Right atrium auricular region (tissue), 2 donors: ENCODE measurements at regions not wholly inside any gene's neighbourhood (a gene's known extent, or its start where the extent isn't known, plus 50 kb on each side); places are given as distances from the start of the nearest gene placed in this dataset.

Experiments used
- DNase-seq: peaks from one replicate; pipeline ENCODE4 v3.0.0-alpha.2; 2019; ENCODE audit warnings: low spot score
- H3K27ac ChIP-seq, 2 donors: fragments of 200-600 bp; sonication (generic); 1 replicate in 1 of 2; 2 replicates in 1 of 2; pipeline ENCODE4 v1.5.1; 2016 to 2019
- H3K27me3 ChIP-seq, 2 donors: fragments of 200-600 bp; sonication (generic); one replicate each; pipeline versions ENCODE4 v1.5.1 to v1.6.0; 2017 to 2019
- H3K36me3 ChIP-seq: fragments of 200-600 bp; sonication (generic); one replicate; pipeline ENCODE4 v1.5.1; 2016
- H3K4me1 ChIP-seq, 2 donors: fragments of 200-600 bp; sonication (generic); one replicate each; pipeline versions ENCODE4 v1.5.1 to v1.6.0; 2017 to 2019
- H3K4me3 ChIP-seq, 2 donors: fragments of 200-600 bp; sonication (generic); 1 replicate in 1 of 2; 2 replicates in 1 of 2; pipeline ENCODE4 v1.5.1; 2017 to 2019; ENCODE audit warnings: mild to moderate bottlenecking in 1 of 2, moderate library complexity in 1 of 2
- H3K9me3 ChIP-seq, 2 donors: fragments of 200-600 bp; sonication (generic); one replicate each; pipeline ENCODE4 v1.5.1; 2019
- CTCF ChIP-seq, 2 donors: fragments of 200-600 bp; sonication (generic); IDR thresholded peaks; one replicate each; pipeline ENCODE4 v1.5.1; 2019; ENCODE audit warnings: antibody characterized with exemption in 2 of 2

DNA sequence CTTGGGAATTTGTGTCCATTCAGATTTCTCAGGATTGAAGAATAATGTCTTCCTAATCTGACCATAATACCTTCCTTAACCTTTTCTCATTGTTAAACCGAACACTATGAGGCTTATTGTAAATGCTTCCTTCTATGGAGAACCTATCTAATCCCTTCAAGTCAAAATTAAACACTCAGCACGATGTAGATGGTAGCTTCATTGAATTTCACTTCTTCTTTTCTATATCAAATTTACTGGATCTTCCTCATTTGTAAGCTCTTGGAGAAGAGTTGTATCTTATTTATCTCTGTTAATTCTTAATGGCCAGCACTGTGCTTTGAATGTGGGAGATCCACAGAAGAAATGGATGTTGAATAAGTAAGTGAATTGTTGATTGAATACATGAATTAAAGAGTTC, 109.0 kb upstream of the RAPGEF2 start:
- no peak for DNase-seq
- TF ChIP-seq CTCF (IDR thresholded peaks at IDR 0.05): no peak
- peaks cover 0 to 9% of the 10 kb centered on the region in 2 donors for H3K4me1 ChIP-seq
- no peak overlapping the region for H3K4me3 ChIP-seq
- H3K27ac ChIP-seq: no peak overlapping the region
- no peaks in the 10 kb centered on the region for H3K9me3 ChIP-seq
- no peaks in the 10 kb centered on the region for H3K27me3 ChIP-seq
- H3K36me3 ChIP-seq: no peaks in the 10 kb centered on the region

DNA sequence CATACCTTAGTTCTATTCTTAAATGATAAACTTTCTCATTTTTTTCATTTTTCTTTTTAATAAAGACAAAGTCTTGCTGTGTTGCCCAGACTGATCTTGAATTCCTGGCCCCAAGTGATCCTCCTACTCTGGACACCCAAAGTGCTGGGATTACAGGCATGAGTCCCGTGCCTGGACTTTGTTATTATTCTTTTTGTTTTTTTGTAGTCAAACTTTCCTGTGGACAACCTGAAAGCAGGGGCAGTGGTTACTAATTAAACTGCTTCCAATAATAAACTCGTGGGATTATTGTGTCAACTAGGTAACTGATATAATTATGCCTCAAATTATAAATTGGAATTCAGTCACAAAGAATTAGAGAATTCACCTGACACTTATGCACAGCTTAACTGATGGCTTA, 107.8 kb upstream of the RAPGEF2 start:
- Histone ChIP-seq H3K4me3 (no peak overlapping the region), H3K4me1 (peaks cover 0 to 9% of the 10 kb centered on the region in 2 donors), H3K9me3 (no peaks in the 10 kb centered on the region), H3K27me3 (no peaks in the 10 kb centered on the region), H3K27ac (no peak overlapping the region), H3K36me3 (no peaks in the 10 kb centered on the region)
- no peak for DNase-seq
- no peak for TF ChIP-seq CTCF (IDR thresholded peaks at IDR 0.05)

DNA sequence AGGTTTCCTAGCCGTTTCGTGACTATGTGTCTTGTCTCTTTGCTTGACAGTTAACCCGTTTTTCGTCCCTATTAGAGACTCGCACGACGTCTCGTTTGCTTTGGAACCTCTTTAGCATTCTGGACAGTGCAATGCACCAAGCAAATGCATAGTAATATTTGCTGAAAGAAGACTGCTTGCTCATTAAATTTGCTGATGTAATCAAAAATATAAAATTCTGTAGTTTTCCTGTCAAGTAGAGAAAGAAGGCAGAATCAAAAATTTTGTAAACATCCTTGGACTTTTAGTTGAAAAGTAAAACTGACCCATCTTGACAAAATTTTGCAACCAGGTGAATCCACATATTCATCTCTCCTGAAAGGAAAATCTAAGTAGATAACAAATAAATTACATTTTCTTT, 106.9 kb upstream of the RAPGEF2 start:
- DNase-seq: no peak
- Histone ChIP-seq H3K27me3 (no peaks in the 10 kb centered on the region), H3K9me3 (no peaks in the 10 kb centered on the region), H3K27ac (no peak overlapping the region), H3K36me3 (no peaks in the 10 kb centered on the region), H3K4me1 (peaks cover 0 to 9% of the 10 kb centered on the region in 2 donors), H3K4me3 (no peak overlapping the region)
- TF ChIP-seq CTCF (IDR thresholded peaks at IDR 0.05): no peak

GRCh38 chr4:158996669-158997074, 106.2 kb upstream of the RAPGEF2 start:
- DNase-seq: no peak
- H3K4me1 ChIP-seq: peaks cover 0 to 9% of the 10 kb centered on the region in 2 donors
- no peak for TF ChIP-seq CTCF (IDR thresholded peaks at IDR 0.05)
- no peak overlapping the region for H3K4me3 ChIP-seq
- H3K27ac ChIP-seq: no peak overlapping the region
- no peaks in the 10 kb centered on the region for H3K27me3 ChIP-seq
- H3K9me3 ChIP-seq: no peaks in the 10 kb centered on the region
- no peaks in the 10 kb centered on the region for H3K36me3 ChIP-seq

GRCh38 chr4:158997660-158998349, 105.1 kb upstream of the RAPGEF2 start:
- no peaks in the 10 kb centered on the region for H3K27me3 ChIP-seq
- no peak for DNase-seq
- no peaks in the 10 kb centered on the region for H3K9me3 ChIP-seq
- no peak for TF ChIP-seq CTCF (IDR thresholded peaks at IDR 0.05)
- no peak overlapping the region for H3K27ac ChIP-seq
- no peak overlapping the region for H3K4me3 ChIP-seq
- no peaks in the 10 kb centered on the region for H3K36me3 ChIP-seq
- peaks cover 0 to 9% of the 10 kb centered on the region in 2 donors for H3K4me1 ChIP-seq

- no peak overlapping the region for H3K27ac ChIP-seq
- no peaks in the 10 kb centered on the region for H3K36me3 ChIP-seq
- H3K9me3 ChIP-seq: no peaks in the 10 kb centered on the region
- no peak for DNase-seq
- H3K27me3 ChIP-seq: no peaks in the 10 kb centered on the region
- H3K4me3 ChIP-seq: no peak overlapping the region
- peaks cover 0 to 9% of the 10 kb centered on the region in 2 donors for H3K4me1 ChIP-seq
- TF ChIP-seq CTCF (IDR thresholded peaks at IDR 0.05): no peak
Measured at GRCh38 chr4:158998624-158999023, 104.3 kb upstream of the RAPGEF2 start.
